NCI-H2029 (cell line): ENCODE measurements at regions not wholly inside any gene's neighbourhood (a gene's known extent, or its start where the extent isn't known, plus 50 kb on each side); places are given as distances from the start of the nearest gene placed in this dataset.

Experiments
- DNase-seq: peaks from one replicate; lab custom pipeline; 2025; lab: John Stamatoyannopoulos, UW

- no peak for DNase-seq
These were observed 160.4 kb upstream of the ECI2 start for GRCh38 chr6:4295783-4296155.

DNA sequence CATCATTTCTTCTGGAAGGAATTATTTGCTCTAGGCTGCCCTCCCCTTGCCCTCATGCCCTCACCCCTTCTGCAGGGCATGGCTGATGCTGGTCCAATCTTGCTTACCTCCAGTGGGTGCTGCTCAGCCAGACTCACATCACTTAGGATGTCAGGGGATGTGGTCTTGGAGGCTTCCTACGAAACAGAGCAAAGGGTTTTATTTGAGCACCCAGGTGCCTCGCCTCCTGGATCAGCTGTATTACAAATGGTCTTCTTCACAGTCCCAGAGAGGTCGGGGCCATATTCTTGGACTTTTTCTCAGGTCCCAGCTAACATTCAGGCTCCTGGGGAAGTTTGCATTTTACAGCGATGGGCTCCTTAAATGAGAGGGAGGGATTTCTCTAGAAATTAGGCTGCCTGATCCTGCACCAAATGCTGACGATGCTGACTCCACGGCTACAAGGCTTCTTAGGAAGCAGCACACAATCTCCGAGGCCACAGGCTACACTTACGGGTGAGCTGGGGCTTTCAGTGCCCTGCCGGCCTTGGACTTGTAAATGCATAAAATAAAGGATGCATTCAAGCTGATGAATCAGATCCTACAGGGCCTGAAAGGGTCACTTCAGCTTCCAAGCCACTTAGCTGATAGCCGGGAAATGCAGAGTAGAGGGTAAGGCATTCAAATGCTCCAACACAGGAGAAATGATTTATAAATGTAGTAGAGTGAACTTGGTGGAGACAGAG is 159.8 kb upstream of the ECI2 start:
- no peak for DNase-seq

- DNase-seq: no peak
These were observed 159.3 kb upstream of the ECI2 start for GRCh38 chr6:4294636-4295035.

DNA sequence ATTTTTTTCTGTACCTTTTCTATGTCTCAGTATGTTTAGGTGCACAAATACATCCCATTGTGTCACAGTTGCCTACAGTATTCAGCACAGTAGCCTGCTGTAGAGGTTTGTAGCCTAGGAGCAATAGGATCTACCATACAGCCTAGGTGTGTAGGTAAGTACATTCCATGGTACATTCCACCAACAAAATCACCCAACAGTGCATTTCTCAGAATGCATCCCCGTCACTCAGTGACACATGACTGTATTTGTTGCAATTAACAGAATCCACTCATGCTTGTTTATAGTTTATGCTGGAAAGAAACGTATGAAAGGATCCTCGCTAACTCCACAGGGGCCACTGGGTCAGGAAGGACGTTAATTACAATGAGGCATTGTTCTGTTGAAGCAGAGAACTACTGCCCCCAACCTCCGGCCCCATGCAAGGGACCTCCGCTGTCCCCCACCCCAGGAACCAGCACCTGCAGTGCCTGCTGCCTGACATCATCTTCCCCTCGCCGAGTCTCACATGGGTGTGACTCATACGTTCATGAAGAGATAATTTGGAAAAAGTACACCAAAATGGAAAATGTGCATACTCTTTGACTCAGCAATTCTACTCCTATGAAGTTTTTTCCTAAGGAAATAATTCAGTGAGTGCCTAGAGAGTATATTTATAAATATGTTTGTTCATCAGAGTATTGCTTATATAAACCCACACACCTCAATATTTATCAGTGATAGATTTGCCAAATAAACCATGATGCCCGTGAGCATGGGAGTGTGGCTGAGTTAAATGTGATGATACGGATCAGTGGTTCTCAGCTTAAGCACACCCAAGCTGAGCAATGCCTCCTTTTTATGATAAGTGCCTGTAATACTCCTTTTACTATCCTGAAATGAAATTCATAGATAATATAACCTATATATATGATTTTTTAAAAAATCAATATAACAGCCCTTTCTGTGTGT is 156.4 kb upstream of the ECI2 start:
- DNase-seq: no peak

DNA sequence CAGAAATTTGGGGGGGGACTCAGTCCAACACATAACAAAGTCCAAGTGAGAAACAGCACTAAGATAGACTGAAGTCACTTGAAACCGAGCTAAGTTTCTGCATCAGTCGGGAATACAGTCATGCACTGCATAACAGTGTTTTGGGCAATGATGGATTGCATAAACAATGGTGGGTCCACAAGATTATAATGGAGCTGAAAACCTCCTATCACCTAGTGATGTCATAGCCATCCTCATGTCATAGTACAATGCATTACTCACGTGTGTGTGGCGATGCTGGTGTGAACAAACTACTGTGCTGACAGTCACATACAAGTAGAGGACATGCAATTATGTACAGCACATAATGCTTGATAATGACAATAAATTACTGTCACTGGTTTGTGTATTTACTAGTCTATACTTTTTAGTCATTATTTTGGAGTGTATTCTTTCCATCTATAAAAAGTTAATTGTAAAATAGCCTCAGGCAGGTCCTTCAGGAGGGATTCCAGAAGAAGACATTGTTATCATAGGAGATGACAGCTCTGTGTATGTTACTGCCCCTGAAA is 154.5 kb upstream of the ECI2 start:
- DNase-seq: no peak

- peak; percentile 70 for DNase-seq
These were observed 152.5 kb upstream of the ECI2 start for GRCh38 chr6:4287811-4288244.

DNA sequence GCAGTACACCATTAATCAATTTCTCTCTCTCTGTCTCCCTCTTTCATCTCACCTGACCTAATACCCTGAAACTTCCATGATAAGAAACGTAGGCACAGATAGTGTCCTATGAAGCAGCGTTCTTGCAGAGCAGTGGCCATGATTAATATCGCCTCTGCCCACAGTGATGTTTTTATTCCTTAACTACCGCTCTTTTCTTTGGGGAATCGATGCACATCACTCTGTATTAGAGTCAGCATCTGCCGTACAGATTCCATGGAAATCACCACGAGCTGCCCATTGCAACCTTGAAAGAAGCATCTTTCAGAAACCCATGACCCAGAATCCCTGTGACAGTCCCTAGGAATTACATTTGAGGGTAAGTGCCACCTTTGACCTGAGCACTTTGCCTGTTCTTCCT is 152.0 kb upstream of the ECI2 start:
- DNase-seq: no peak

DNA sequence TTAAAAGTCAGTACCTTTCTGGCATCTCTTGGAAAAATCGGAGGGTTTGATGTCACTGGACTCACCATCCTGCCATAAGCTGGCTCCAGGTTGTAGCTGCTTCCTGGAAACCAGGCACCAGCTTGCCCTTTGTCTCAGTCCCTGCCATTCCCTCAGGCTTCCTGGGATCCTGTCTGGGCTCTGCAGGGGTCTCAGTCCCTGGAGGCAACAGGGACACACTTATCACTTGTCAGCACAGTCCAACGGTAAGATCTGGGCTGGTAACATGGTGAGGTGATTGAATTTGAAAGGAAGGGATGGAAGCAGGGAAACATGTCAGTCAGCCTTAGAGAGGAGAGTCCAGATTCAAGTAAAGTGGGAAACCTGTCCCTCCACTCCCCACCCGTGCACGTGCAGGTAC is 147.6 kb upstream of the ECI2 start:
- DNase-seq: no peak

DNA sequence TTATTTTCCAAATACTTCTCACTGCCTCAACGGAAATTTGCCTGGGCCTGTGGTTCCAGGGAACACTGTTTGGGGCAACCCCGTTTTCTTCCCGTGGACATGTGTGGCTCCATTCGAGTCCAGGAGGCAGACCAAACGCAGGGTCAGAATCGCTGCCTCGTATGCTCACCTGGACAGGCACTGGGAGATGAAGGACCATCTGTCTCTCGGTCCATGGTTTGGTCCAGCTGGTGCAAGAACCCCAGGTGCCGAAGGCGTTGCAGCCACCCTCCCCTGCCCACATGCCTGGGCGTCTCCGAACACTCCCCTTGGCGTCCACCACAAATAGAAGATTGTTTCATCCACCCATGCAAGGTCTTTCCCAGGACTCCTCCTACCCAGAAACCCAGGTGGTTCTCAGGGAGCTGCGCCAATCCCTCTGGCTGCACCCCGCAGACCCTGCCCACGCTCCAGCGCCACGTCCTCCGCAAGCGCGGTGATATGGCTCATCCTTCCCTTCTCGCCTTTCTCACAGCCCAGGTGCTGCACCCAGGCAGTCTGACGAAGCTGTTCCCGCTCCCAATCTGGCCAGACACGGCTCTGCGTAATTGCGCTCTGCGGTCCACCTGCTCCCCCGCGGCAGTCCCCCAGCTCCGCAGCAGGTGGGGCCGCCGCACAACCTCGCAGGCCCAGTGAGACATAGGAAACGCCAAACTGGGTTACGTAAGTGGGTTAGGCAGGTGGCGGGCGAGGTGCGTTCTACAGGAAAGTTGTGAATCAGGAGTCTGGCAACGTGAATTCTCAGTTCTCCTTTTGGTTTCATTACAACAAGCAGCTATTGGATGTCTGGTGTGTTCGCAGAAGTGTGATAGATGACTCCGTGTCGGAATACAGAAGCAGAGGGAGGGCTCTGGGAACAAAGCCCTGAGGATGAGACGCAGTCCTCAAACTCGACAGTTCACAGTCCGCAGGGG is 146.2 kb upstream of the ECI2 start:
- DNase-seq: peak; percentile 92

DNA sequence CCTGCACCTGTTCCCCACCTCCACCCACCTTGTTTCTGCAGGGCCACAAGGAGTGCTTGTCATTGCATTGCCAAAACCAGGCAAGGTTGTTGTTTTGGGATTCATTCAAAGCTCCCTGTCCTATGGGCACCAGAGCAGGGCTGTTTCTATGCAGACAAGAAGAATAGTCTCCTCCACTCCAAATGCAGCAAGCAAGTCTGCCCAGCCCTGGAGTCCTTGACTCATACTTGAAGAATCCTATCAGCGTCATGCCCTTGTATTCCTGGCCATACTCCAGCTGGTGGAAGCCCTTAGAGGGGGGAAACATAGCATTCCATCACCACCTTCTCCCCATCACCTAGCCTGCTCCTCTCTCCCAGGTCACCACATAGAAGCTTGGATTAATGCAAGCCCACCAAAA is 145.3 kb upstream of the ECI2 start:
- peak; percentile 48 for DNase-seq

- DNase-seq: no peak
These were observed 144.7 kb upstream of the ECI2 start for GRCh38 chr6:4280031-4280430.

- DNase-seq: no peak
These were observed 139.2 kb upstream of the ECI2 start for GRCh38 chr6:4274382-4275082.

- no peak for DNase-seq
These were observed 137.6 kb upstream of the ECI2 start for GRCh38 chr6:4272996-4273395.

GRCh38 chr6:4271761-4272470 is 136.5 kb upstream of the ECI2 start:
- DNase-seq: no peak

DNA sequence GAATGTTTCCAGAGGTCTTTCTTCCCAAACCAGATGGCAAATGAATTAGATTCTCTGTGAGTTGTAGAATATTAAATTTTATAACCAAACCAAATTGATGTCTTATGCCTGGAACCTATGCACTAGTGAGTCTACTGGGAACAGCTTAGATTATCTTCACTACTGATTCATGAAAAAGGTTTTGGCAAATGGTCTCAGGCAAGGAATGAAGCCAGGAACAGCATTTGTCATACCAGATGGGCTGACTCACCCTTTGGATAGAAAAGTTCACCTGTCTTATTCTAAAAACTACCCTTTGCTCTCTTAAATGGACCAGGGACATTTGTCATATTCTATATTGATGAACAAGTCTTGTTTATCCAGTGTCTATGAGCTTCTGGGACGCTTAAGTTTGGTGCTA is 135.4 kb upstream of the ECI2 start:
- no peak for DNase-seq

DNA sequence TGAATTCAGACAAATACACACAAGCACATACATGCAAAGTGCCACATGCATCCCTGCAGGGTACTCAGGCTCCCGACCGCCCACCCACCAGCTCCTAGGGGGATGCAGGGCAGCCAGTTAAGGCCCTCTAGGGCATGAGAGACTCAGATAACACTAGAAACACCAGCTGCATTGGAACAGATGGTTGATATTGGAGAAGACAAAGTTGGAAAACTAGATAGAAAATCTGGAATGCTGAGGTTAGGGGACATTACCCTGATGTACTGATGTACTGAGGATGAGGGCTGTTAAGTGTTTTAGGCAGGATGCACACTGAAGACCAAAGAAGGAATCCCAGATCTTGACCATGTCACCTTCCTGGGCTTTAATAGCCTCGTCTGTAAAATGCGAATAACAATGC is 134.6 kb upstream of the ECI2 start:
- DNase-seq: no peak

DNA sequence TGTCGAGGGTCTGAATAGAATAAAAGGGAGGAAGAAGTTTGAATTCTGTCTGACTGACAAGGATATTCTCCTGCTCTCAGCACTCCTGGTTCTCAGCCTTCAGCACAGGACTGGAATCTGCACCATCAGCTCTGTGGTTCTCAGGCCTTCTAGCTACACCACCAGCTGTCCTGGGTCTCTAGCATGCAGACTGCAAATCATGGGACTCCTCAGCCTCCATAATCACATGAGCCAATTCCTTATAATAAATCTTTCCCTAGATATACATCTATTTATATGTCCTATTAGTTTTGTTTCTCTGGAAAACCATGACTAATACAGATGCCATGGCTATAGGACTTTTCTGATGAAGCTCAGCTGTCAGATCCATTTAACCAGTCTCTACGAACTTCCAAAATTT is 132.8 kb upstream of the ECI2 start:
- no peak for DNase-seq

GRCh38 chr6:4265740-4266139 is 130.4 kb upstream of the ECI2 start:
- DNase-seq: no peak

DNA sequence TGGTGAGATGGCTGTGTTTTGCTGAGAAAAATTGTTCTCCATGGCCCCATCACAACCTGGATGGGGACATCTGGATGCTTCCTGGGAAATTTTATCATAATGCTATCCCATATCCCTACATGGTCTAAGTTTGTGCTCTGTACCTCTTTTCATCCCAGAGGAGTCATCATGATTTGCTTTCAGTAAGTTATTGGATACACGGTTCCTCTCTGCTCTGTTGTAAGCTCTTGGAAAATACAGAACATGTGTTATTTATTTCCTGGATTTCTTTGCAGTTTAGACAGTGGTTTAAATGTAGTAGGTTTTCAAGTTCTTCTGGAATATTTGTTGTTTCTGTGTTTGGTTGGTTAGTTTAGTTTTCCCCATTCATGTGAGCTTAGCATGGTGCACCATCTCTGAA is 129.2 kb upstream of the ECI2 start:
- DNase-seq: no peak

DNA sequence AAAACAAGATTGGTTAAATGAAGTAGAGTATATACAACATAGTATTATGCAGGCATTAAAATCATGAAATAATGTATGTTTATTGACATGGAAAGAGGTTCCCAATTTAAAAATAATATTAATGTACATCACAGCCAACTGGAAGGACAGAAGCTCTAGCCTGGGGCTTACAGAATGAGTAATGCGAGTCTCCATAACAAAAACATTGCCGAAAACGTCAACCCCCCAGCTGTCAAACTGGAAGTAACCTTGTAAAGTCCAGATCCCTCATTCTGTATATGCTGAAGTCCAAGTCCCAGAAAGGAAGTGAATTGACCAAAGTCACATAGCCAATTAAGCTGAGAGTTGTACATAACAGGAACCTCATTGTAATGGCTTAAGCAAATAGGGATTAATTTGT is 128.7 kb upstream of the ECI2 start:
- no peak for DNase-seq

GRCh38 chr6:4262526-4262925 is 127.2 kb upstream of the ECI2 start:
- DNase-seq: no peak
